ENCODE measurements at regions not wholly inside any gene's neighbourhood (a gene's known extent, or its start where the extent isn't known, plus 50 kb on each side); places are given as distances from the start of the nearest gene placed in this dataset.
"Not testable (repeated sequence)": the region's sequence is repeated elsewhere in the genome, so short reads cannot be mapped to it uniquely, and the experiment has no call there.

- no peak for DNase-seq
Observed at GRCh38 chr3:150327678-150328653, 80.1 kb upstream of the TSC22D2 start.

GRCh38 chr3:150324788-150325187 lies 83.3 kb upstream of the TSC22D2 start:
- no peak for DNase-seq

- no peak for DNase-seq
Observed at GRCh38 chr3:150324245-150324644, 83.9 kb upstream of the TSC22D2 start.

- no peak for DNase-seq
Observed at GRCh38 chr3:150323770-150324169, 84.3 kb upstream of the TSC22D2 start.

- DNase-seq = not testable (repeated sequence)
Observed at GRCh38 chr3:150323091-150323490, 85.0 kb upstream of the TSC22D2 start.

- DNase-seq = not testable (repeated sequence)
Observed at GRCh38 chr3:150320971-150321370, 87.1 kb upstream of the TSC22D2 start.

- DNase-seq = peak; percentile 96
Observed at GRCh38 chr3:150319900-150320299, 88.2 kb upstream of the TSC22D2 start.

GRCh38 chr3:150317469-150317868 lies 90.6 kb upstream of the TSC22D2 start:
- no peak for DNase-seq

- DNase-seq = no peak
Observed at GRCh38 chr3:150315721-150316120, 92.4 kb upstream of the TSC22D2 start.

GRCh38 chr3:150314248-150315004 lies 93.7 kb upstream of the TSC22D2 start:
- DNase-seq = no peak

GRCh38 chr3:150312018-150312657 lies 96.0 kb upstream of the TSC22D2 start:
- DNase-seq = no peak

- no peak for DNase-seq
Observed at GRCh38 chr3:150311156-150311555, 96.9 kb upstream of the TSC22D2 start.

- DNase-seq = peak; percentile 80
Observed at GRCh38 chr3:150309557-150309956, 98.5 kb upstream of the TSC22D2 start.

- no peak for DNase-seq
Observed at GRCh38 chr3:150309257-150309542, 98.9 kb upstream of the TSC22D2 start.

GRCh38 chr3:150308481-150309256 lies 99.4 kb upstream of the TSC22D2 start:
- peak; percentile 88 for DNase-seq

GRCh38 chr3:150308037-150308319 lies 100.1 kb upstream of the TSC22D2 start:
- no peak for DNase-seq

GRCh38 chr3:150307311-150308036 lies 100.6 kb upstream of the TSC22D2 start:
- no peak for DNase-seq

GRCh38 chr3:150306906-150307305 lies 101.2 kb upstream of the TSC22D2 start:
- DNase-seq = no peak

GRCh38 chr3:150306083-150306482 lies 102.0 kb upstream of the TSC22D2 start:
- no peak for DNase-seq

- DNase-seq = no peak
Observed at GRCh38 chr3:150303768-150304167, 104.3 kb upstream of the TSC22D2 start.

- no peak for DNase-seq
Observed at GRCh38 chr3:150302246-150302645, 105.9 kb upstream of the TSC22D2 start.

GRCh38 chr3:150300852-150301517 lies 107.1 kb upstream of the TSC22D2 start:
- no peak for DNase-seq

All from NCI-H226 (cell line).